CD4-positive, alpha-beta T cell (primary cell): ENCODE measurements at regions not wholly inside any gene's neighbourhood (a gene's known extent, or its start where the extent isn't known, plus 50 kb on each side); places are given as distances from the start of the nearest gene placed in this dataset.

Source experiments
- ATAC-seq: fragments of 200-7000 bp; cut with Tn5 transposase; one replicate; pipeline ENCODE4 v1.10.0; 2022; ENCODE audit warnings: mild to moderate bottlenecking; ENCODE audit not compliant: poor library complexity
- CTCF ChIA-PET: fragments of 350-600 bp; sonication (Branson Sonifier 250); formaldehyde crosslinking; loops from one replicate; lab custom pipeline; 2021; ENCODE audit warnings: antibody characterized with exemption, inconsistent platforms; lab: Charles Lee
- POLR2A ChIA-PET: fragments of 350-600 bp; sonication (Branson Sonifier 250); formaldehyde crosslinking; loops from one replicate; lab custom pipeline; 2021; ENCODE audit warnings: antibody characterized with exemption, inconsistent platforms; lab: Charles Lee
- DNase-seq, 14 experiments: peaks; one replicate each; pipeline ENCODE4 v3.0.0-alpha.2; 2013 to 2020; ENCODE audit warnings: mixed read lengths in 2 of 14
- H3K27ac ChIP-seq, 2 donors: one replicate each; pipeline versions ENCODE4 v1.5.1 to v1.7.0; 2013; ENCODE audit warnings: low read length in 2 of 2, low read depth in 1 of 2, mild to moderate bottlenecking in 1 of 2
- H3K27me3 ChIP-seq, 2 experiments: 1 replicate in 1 of 2; 2 replicates in 1 of 2; pipeline versions ENCODE4 v1.6.1 to v1.7.0; 2013; ENCODE audit warnings: low read length in 2 of 2, control low read depth in 1 of 2, mild to moderate bottlenecking in 1 of 2, moderate library complexity in 1 of 2; ENCODE audit not compliant: insufficient read depth in 2 of 2, control insufficient read depth in 1 of 2
- H3K36me3 ChIP-seq: one replicate; pipeline ENCODE4 v1.6.1; 2013; ENCODE audit warnings: low read length, control low read depth; ENCODE audit not compliant: insufficient read depth
- H3K4me1 ChIP-seq: one replicate; pipeline ENCODE4 v1.6.1; 2013; ENCODE audit warnings: low read length, control low read depth; ENCODE audit not compliant: insufficient read depth
- H3K4me3 ChIP-seq: one replicate; pipeline ENCODE4 v1.5.1; 2013; ENCODE audit warnings: mild to moderate bottlenecking, low read length, moderate library complexity
- H3K9me3 ChIP-seq, 2 experiments: 1 replicate in 1 of 2; 2 replicates in 1 of 2; pipeline versions ENCODE4 v1.6.1 to v1.7.0; 2013; ENCODE audit warnings: low read length in 2 of 2, mild to moderate bottlenecking in 2 of 2, control low read depth in 1 of 2, moderate library complexity in 1 of 2; ENCODE audit not compliant: control insufficient read depth in 1 of 2, insufficient read depth in 1 of 2
- H3K27ac Mint-ChIP-seq: one replicate; pipeline ENCODE4 v1.8.0; 2020; ENCODE audit warnings: mixed read lengths
- H3K27me3 Mint-ChIP-seq: one replicate; pipeline ENCODE4 v1.8.0; 2021; ENCODE audit warnings: mixed read lengths
- H3K36me3 Mint-ChIP-seq: one replicate; pipeline ENCODE4 v1.8.0; 2021; ENCODE audit warnings: low read depth, mixed read lengths
- H3K4me1 Mint-ChIP-seq: one replicate; pipeline ENCODE4 v1.8.0; 2021; ENCODE audit warnings: low read depth, mixed read lengths
- H3K4me3 Mint-ChIP-seq: one replicate; pipeline ENCODE4 v1.8.0; 2020; ENCODE audit warnings: mild to moderate bottlenecking, mixed read lengths
- H3K9me3 Mint-ChIP-seq: one replicate; pipeline ENCODE4 v1.8.0; 2020; ENCODE audit warnings: mixed read lengths
- CTCF ChIP-seq: fragments of 200-600 bp; IDR thresholded peaks from one replicate; pipeline ENCODE4 v1.8.0; 2022; ENCODE audit warnings: antibody characterized with exemption, mild to moderate bottlenecking
- intact Hi-C, 2 experiments: fragments of 100-400 bp; cut with DNase I in 1 of 2; cut with micrococcal nuclease in 1 of 2; formaldehyde crosslinking; loops; one replicate each; pipeline versions ENCODE4 v1.15.1 to v1.9.0; 2023 to 2025; cut with DNase I, micrococcal nuclease

- H3K4me1 ChIP-seq = peaks cover 6% of the 10 kb centered on the region
- H3K36me3 Mint-ChIP-seq = no peaks in the 10 kb centered on the region
- no peak for TF ChIP-seq CTCF
- no peaks in the 10 kb centered on the region for H3K9me3 Mint-ChIP-seq
- peaks cover 0 to 4% of the 10 kb centered on the region in 2 experiments for H3K27me3 ChIP-seq
- H3K27ac Mint-ChIP-seq = no peak overlapping the region
- intact Hi-C loops = no loop called here
- H3K4me3 Mint-ChIP-seq = no peak overlapping the region
- POLR2A ChIA-PET = no interaction called here
- no peaks in the 10 kb centered on the region for H3K9me3 ChIP-seq
- H3K27me3 Mint-ChIP-seq = peaks cover under 1% of the 10 kb centered on the region
- peaks cover 12% of the 10 kb centered on the region for H3K4me1 Mint-ChIP-seq
- CTCF ChIA-PET = no interaction called here
- H3K27ac ChIP-seq = no peak overlapping the region
- ATAC-seq (no peak), DNase-seq (no peak)
- H3K36me3 ChIP-seq = no peaks in the 10 kb centered on the region
- H3K4me3 ChIP-seq = no peak overlapping the region
Observed at GRCh38 chr6:16846399-16846778, 85.1 kb upstream of the ATXN1 start.

- no peaks in the 10 kb centered on the region for H3K36me3 ChIP-seq
- H3K4me3 Mint-ChIP-seq = no peak overlapping the region
- ATAC-seq = no peak
- H3K27me3 ChIP-seq = peaks cover 0 to 4% of the 10 kb centered on the region in 2 experiments
- H3K36me3 Mint-ChIP-seq = no peaks in the 10 kb centered on the region
- ChIA-PET POLR2A (no interaction called here), CTCF (no interaction called here)
- H3K27me3 Mint-ChIP-seq = no peaks in the 10 kb centered on the region
- no peak overlapping the region for H3K27ac ChIP-seq
- H3K27ac Mint-ChIP-seq = no peak overlapping the region
- H3K4me1 ChIP-seq = no peaks in the 10 kb centered on the region
- no peak overlapping the region for H3K4me3 ChIP-seq
- no peaks in the 10 kb centered on the region for H3K9me3 ChIP-seq
- DNase-seq = no peak
- no peaks in the 10 kb centered on the region for H3K9me3 Mint-ChIP-seq
- intact Hi-C loops = no loop called here
- peaks cover 5% of the 10 kb centered on the region for H3K4me1 Mint-ChIP-seq
- TF ChIP-seq CTCF = no peak
Observed at GRCh38 chr6:16844183-16844582, 82.9 kb upstream of the ATXN1 start.

- ChIA-PET POLR2A (no interaction called here), CTCF (no interaction called here)
- H3K4me3 Mint-ChIP-seq = no peak overlapping the region
- no peak overlapping the region for H3K27ac ChIP-seq
- H3K4me3 ChIP-seq = no peak overlapping the region
- peaks cover 13% of the 10 kb centered on the region for H3K4me1 Mint-ChIP-seq
- no peak for DNase-seq
- H3K9me3 ChIP-seq = no peaks in the 10 kb centered on the region
- H3K27ac Mint-ChIP-seq = no peak overlapping the region
- H3K36me3 Mint-ChIP-seq = no peaks in the 10 kb centered on the region
- H3K4me1 ChIP-seq = peaks cover 6% of the 10 kb centered on the region
- intact Hi-C loops = no loop called here
- ATAC-seq = no peak
- no peaks in the 10 kb centered on the region for H3K27me3 Mint-ChIP-seq
- H3K9me3 Mint-ChIP-seq = no peaks in the 10 kb centered on the region
- H3K36me3 ChIP-seq = no peaks in the 10 kb centered on the region
- TF ChIP-seq CTCF = no peak
- H3K27me3 ChIP-seq = no peaks in the 10 kb centered on the region
Observed at GRCh38 chr6:16842676-16843075, 81.4 kb upstream of the ATXN1 start.
